ENCODE measurements at regions not wholly inside any gene's neighbourhood (a gene's known extent, or its start where the extent isn't known, plus 50 kb on each side); places are given as distances from the start of the nearest gene placed in this dataset.

DNA sequence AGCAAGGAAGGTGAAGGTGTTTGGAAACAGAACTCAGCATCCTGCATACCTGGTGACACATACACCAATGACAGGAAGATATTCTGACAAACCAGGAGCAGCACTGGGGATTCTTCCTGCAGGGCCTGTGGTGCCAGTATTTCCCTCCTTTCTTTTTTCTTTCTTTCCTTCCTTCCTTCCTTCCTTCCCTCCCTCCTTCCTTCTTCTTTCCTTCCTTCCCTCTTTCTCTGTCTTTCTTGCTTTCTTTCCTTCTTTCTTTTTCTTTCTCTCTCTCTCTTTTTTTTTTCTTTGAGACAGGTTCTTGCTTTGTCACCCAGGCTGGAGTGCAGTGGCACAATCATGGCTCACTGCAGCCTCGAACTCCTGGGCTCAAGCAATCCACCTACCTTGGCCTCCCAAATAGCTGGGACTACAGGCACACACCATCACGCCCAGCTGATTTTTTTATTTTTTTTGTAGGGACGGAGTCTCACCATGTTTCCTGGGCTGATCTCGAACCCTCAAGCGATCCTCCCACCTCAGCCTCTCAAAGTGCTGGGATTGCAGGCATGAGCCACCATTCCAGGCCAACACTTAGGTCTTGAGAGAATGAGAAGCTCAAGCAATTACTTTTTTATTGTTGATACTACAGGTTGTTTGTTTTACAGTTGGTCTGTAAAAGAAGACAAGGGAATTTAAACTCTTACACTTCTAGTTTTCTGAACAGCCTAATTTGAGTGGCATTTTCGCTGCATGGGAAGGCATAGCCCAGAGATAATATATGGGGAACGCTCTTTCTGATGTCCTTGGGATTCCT, 54.7 kb upstream of the GATA6 start:
- DNase-seq, result no peak

DNA sequence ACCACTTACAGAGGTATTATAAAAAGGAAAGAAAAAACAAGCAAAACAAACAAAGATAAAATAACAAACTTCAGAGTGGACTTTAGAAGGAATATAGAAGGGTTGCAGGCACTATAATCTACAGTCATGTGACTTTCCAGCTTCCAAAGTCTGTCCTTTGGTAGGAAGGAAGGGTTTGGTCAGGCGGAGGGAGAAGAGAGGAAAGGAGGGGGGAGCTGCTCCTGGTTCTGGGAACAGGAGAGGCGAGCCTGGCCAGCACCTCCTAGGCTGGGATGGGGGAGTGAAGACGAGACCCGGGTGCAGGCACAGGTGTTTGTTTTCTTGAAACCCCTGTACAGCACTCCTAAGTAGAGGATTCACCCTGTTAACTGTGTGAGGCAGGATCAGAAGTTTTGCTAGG, 53.8 kb upstream of the GATA6 start:
- no peak for DNase-seq

Measured in activated CD4-positive, alpha-beta T cell treated with anti-CD3 and anti-CD28 coated beads for 1 hour (primary cell).